SK-N-SH (cell line): ENCODE measurements at regions not wholly inside any gene's neighbourhood (a gene's known extent, or its start where the extent isn't known, plus 50 kb on each side); places are given as distances from the start of the nearest gene placed in this dataset.

Experiments used
- CHD2 ChIP-seq: fragments of 150-350 bp; IDR thresholded peaks from 2 replicates; pipeline ENCODE4 v1.6.1; 2018; ENCODE audit warnings: low read length; ENCODE audit not compliant: partially characterized antibody
- ELF1 ChIP-seq: IDR thresholded peaks from 2 replicates; pipeline ENCODE4 v1.4.0; 2012
- MAX ChIP-seq: IDR thresholded peaks from 2 replicates; pipeline ENCODE4 v1.4.0; 2012; ENCODE audit warnings: low read depth
- MXI1 ChIP-seq: IDR thresholded peaks from 2 replicates; pipeline ENCODE4 v1.6.1; 2012; ENCODE audit warnings: mild to moderate bottlenecking, low read depth, low read length, improper control_type of control experiment
- POLR2AphosphoS5 ChIP-seq: IDR thresholded peaks from 2 replicates; pipeline ENCODE4 v1.6.1; 2012; ENCODE audit warnings: low read depth, low read length
- RAD21 ChIP-seq: IDR thresholded peaks from 2 replicates; pipeline ENCODE4 v1.6.1; 2012; ENCODE audit warnings: mild to moderate bottlenecking, low read length
- REST ChIP-seq: IDR thresholded peaks from 2 replicates; pipeline ENCODE4 v1.6.1; 2012; ENCODE audit warnings: mild to moderate bottlenecking, low read depth, low read length, moderate library complexity
- SIN3A ChIP-seq: IDR thresholded peaks from 2 replicates; pipeline ENCODE4 v1.6.1; 2012; ENCODE audit warnings: low read depth, mild to moderate bottlenecking, low read length, moderate library complexity, borderline replicate concordance
- TF ChIP-seq, protein P1 (sequence below): fragments of 200-600 bp; sonication (generic); IDR thresholded peaks from 2 replicates; pipeline ENCODE4 v1.6.1; 2017; ENCODE audit warnings: antibody characterized with exemption, mild to moderate bottlenecking, moderate library complexity
- TF ChIP-seq, protein P2 (sequence below): IDR thresholded peaks from 2 replicates; pipeline ENCODE4 v1.4.0; 2012; ENCODE audit warnings: low read depth, borderline replicate concordance

DNA sequence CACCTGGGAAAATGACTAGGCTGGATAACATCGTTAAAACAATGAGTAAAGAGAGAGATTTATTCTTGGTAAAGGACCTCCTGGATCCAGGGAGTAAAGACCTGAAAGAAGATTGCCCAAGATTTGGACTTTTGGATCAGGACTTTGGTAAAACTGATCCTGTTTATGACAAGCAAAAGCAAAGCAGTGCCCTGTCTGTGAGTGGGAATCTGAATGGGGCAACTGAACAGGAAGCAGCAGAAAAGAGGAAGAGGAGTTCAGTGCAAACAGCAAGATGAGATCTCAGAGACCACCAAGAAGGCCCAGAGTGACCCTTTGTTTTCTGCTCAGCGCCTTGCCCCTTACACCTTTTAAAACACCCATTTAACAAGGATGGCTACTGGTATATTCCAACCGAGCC is 122.0 kb downstream of the VPREB1 start:
- TF ChIP-seq, protein P1, sequence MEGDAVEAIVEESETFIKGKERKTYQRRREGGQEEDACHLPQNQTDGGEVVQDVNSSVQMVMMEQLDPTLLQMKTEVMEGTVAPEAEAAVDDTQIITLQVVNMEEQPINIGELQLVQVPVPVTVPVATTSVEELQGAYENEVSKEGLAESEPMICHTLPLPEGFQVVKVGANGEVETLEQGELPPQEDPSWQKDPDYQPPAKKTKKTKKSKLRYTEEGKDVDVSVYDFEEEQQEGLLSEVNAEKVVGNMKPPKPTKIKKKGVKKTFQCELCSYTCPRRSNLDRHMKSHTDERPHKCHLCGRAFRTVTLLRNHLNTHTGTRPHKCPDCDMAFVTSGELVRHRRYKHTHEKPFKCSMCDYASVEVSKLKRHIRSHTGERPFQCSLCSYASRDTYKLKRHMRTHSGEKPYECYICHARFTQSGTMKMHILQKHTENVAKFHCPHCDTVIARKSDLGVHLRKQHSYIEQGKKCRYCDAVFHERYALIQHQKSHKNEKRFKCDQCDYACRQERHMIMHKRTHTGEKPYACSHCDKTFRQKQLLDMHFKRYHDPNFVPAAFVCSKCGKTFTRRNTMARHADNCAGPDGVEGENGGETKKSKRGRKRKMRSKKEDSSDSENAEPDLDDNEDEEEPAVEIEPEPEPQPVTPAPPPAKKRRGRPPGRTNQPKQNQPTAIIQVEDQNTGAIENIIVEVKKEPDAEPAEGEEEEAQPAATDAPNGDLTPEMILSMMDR, result no peak
- TF ChIP-seq POLR2AphosphoS5 (no peak), ELF1 (no peak), REST (no peak), CHD2 (no peak), SIN3A (no peak), MAX (no peak), RAD21 (no peak), MXI1 (no peak)
- TF ChIP-seq, protein P2, sequence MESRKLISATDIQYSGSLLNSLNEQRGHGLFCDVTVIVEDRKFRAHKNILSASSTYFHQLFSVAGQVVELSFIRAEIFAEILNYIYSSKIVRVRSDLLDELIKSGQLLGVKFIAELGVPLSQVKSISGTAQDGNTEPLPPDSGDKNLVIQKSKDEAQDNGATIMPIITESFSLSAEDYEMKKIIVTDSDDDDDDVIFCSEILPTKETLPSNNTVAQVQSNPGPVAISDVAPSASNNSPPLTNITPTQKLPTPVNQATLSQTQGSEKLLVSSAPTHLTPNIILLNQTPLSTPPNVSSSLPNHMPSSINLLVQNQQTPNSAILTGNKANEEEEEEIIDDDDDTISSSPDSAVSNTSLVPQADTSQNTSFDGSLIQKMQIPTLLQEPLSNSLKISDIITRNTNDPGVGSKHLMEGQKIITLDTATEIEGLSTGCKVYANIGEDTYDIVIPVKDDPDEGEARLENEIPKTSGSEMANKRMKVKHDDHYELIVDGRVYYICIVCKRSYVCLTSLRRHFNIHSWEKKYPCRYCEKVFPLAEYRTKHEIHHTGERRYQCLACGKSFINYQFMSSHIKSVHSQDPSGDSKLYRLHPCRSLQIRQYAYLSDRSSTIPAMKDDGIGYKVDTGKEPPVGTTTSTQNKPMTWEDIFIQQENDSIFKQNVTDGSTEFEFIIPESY, result no peak
